OCI-LY1 (cell line): ENCODE measurements at regions not wholly inside any gene's neighbourhood (a gene's known extent, or its start where the extent isn't known, plus 50 kb on each side); places are given as distances from the start of the nearest gene placed in this dataset.

ENCODE experiments used
- EZH2 ChIP-seq: fragments of 200-600 bp; sonication (generic), shearing (Covaris generic); IDR thresholded peaks from 2 replicates; pipeline ENCODE4 v1.8.0; 2017; ENCODE audit warnings: borderline replicate concordance, mixed run types, mild to moderate bottlenecking, antibody characterized with exemption, low read length, moderate library complexity, mixed read lengths
- TF ChIP-seq, protein P1 (sequence below): fragments of 200-600 bp; sonication (generic), shearing (Covaris generic); IDR thresholded peaks from 2 replicates; pipeline ENCODE4 v1.5.1; 2017; ENCODE audit warnings: mild to moderate bottlenecking, antibody characterized with exemption, low read length, moderate library complexity, mixed read lengths

DNA sequence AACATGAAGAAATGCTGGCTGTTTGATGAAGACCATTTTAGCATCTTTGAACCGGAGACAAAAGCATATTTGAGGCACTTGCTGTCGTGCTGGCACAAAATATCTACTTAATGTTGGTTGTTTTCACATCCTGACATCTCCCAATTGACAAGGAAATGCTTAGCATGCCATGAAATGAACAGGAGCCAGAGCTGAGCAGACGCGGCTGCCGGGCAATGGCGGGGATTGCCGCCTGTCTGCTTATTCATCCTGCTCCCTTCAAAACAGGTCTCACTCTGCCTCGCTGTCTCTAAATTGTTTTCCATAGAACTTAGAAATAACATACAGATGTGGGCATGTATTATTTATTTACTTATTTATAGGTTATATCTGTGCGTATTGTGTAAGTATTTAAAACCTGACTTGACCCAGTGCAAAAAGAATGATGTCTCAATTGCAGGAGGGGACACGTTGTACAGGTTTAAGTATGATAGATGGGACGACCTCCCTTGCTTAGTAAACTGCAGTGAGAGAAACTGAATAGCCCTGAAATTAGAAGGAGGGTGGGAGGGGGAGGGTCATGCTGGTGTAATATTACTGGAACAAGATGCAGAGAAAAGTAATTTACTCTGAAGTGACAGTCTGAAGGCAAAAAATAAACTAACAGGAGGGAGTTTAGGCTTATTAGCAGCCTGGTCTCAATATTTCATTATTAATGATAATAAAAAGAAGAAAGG, 590.4 kb upstream of the PLXNA2 start:
- TF ChIP-seq, protein P1, sequence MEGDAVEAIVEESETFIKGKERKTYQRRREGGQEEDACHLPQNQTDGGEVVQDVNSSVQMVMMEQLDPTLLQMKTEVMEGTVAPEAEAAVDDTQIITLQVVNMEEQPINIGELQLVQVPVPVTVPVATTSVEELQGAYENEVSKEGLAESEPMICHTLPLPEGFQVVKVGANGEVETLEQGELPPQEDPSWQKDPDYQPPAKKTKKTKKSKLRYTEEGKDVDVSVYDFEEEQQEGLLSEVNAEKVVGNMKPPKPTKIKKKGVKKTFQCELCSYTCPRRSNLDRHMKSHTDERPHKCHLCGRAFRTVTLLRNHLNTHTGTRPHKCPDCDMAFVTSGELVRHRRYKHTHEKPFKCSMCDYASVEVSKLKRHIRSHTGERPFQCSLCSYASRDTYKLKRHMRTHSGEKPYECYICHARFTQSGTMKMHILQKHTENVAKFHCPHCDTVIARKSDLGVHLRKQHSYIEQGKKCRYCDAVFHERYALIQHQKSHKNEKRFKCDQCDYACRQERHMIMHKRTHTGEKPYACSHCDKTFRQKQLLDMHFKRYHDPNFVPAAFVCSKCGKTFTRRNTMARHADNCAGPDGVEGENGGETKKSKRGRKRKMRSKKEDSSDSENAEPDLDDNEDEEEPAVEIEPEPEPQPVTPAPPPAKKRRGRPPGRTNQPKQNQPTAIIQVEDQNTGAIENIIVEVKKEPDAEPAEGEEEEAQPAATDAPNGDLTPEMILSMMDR, result no peak
- TF ChIP-seq EZH2, result no peak
